ENCODE measurements at regions not wholly inside any gene's neighbourhood (a gene's known extent, or its start where the extent isn't known, plus 50 kb on each side); places are given as distances from the start of the nearest gene placed in this dataset.

DNA sequence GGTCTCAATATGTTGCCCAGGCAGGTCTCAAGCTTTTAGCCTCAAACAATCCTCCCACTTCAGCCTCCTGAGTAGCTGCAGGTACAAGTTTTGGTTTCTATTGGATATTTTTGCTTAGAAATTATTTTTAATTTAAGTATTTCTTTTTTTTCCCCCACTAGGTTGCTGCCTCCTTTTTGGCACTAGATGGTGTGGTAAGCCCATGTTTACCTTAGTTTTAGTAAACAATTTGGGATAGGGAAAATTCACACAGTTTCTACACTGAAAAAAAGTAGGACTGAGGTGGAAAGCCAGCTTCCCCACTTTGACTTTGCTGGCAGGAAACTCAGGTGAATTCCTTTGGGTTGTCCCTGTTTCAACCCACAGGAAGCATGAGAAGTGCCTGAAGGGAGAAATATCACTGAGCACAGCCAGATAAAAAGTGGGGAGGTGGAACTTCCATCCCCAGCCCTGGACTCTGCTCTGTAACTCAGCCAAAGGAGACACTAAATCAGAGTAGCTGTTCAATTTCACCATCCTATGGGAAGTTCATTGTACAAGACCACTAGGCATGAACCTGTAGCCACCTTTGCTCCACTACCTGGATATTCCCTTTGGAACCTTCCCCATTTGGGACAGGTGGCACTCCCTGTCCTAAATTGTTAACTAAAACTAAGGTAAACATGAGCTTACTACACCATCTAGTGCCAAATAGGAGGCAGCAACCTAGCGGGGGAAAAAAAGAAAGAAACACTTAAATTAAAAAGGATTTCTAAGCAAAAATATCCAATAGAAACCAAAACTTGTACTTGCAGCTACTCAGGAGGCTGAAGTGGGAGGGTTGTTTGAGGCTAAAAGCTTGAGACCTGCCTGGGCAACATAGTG is 154.4 kb upstream of the FAT3 start:
- DNase-seq = no peak
- H3K4me3 Mint-ChIP-seq = no peak overlapping the region
- peaks cover 5% of the 10 kb centered on the region for H3K4me1 Mint-ChIP-seq
- TF ChIP-seq CTCF (IDR thresholded peaks at IDR 0.05) = no peak
- no peak overlapping the region for H3K27ac Mint-ChIP-seq
- H3K36me3 Mint-ChIP-seq (ENCODE audit: low read depth) = peaks cover 8% of the 10 kb centered on the region
- H3K9me3 Mint-ChIP-seq = peaks cover 42% of the 10 kb centered on the region
- peaks cover 3% of the 10 kb centered on the region for H3K27me3 Mint-ChIP-seq (ENCODE audit: low read depth, poor library complexity)

DNA sequence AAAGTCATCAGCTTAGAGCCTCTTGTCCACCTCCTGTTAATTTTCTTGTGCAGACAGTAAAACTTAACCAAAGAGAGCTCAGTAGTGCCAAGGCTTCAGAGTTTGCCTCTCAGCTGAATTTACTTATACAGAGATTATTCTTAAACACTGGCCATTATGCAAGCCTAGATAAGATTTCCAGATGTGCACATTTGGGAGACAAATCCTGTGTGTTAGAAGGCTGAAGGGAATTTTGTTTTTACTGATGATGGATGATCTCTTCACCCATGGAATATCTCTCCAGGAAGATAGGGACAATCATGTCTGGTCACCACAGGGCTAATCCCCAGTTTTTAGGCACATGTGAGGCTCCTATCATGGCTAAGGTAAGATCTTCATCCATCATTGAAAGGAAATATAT is 157.6 kb upstream of the FAT3 start:
- Mint-ChIP-seq H3K4me3 (no peak overlapping the region), H3K27me3 (ENCODE audit: low read depth, poor library complexity) (no peaks in the 10 kb centered on the region), H3K4me1 (peaks cover 5% of the 10 kb centered on the region), H3K9me3 (peaks cover 18% of the 10 kb centered on the region), H3K36me3 (ENCODE audit: low read depth) (peaks cover 8% of the 10 kb centered on the region), H3K27ac (no peak overlapping the region)
- no peak for TF ChIP-seq CTCF (IDR thresholded peaks at IDR 0.05)
- DNase-seq = no peak

GRCh38 chr11:92061456-92062062 is 163.1 kb upstream of the FAT3 start:
- no peaks in the 10 kb centered on the region for H3K4me1 Mint-ChIP-seq
- no peak overlapping the region for H3K27ac Mint-ChIP-seq
- no peak for TF ChIP-seq CTCF (IDR thresholded peaks at IDR 0.05)
- no peaks in the 10 kb centered on the region for H3K9me3 Mint-ChIP-seq
- H3K4me3 Mint-ChIP-seq = no peak overlapping the region
- H3K36me3 Mint-ChIP-seq (ENCODE audit: low read depth) = no peaks in the 10 kb centered on the region
- no peak for DNase-seq
- H3K27me3 Mint-ChIP-seq (ENCODE audit: low read depth, poor library complexity) = peaks cover under 1% of the 10 kb centered on the region

- Mint-ChIP-seq H3K9me3 (no peaks in the 10 kb centered on the region), H3K4me3 (no peak overlapping the region), H3K36me3 (ENCODE audit: low read depth) (no peaks in the 10 kb centered on the region), H3K27ac (no peak overlapping the region), H3K27me3 (ENCODE audit: low read depth, poor library complexity) (peaks cover 6% of the 10 kb centered on the region), H3K4me1 (no peaks in the 10 kb centered on the region)
- TF ChIP-seq CTCF (IDR thresholded peaks at IDR 0.05) = no peak
- DNase-seq = no peak
Measured at GRCh38 chr11:92057849-92058442, 166.7 kb upstream of the FAT3 start.

GRCh38 chr11:92053216-92053615 is 171.4 kb upstream of the FAT3 start:
- Mint-ChIP-seq H3K27me3 (ENCODE audit: low read depth, poor library complexity) (peaks cover 10% of the 10 kb centered on the region), H3K36me3 (ENCODE audit: low read depth) (no peaks in the 10 kb centered on the region), H3K9me3 (no peaks in the 10 kb centered on the region), H3K27ac (no peak overlapping the region), H3K4me3 (no peak overlapping the region), H3K4me1 (no peaks in the 10 kb centered on the region)
- TF ChIP-seq CTCF (IDR thresholded peaks at IDR 0.05) = no peak
- no peak for DNase-seq

Data from nephron progenitor cell (in vitro differentiated cells).